ENCODE measurements at regions not wholly inside any gene's neighbourhood (a gene's known extent, or its start where the extent isn't known, plus 50 kb on each side); places are given as distances from the start of the nearest gene placed in this dataset.

DNA sequence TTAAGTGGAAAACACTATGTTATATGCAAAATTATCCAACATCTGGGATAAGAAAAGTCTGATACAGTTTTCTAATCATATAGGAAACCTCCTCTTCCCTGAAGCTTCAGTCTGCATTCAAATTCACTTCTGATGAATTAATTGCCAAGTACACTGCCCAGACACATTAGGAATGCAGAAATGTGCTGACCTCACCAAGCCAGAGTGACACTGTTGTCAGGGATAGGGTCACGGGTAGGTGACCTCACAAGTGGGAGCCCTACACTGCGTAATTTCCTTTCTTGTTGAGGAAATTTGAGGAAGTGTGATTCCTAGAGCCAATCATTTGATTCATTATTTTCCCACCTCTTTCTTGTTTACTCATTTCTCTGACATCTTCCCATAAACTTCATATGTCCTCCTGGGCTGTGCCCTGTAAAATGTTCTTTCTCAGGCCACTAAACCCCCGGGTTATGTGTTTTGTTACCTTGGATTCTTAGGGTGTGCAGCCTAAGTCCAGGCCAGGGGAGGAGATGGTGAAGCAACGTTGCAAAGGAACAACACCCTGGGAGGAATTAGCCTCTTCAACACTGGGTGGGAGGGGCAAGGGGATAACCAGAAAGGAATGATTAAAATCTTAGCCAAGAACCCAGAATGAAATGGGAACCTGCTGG, 411.9 kb downstream of the MTRR start:
- Histone ChIP-seq H3K4me1 (ENCODE audit: control insufficient read depth in 1 of 2, low read depth in 2 of 2) (no peaks in the 10 kb centered on the region), H3K36me3 (no peaks in the 10 kb centered on the region), H3K27me3 (replicated peaks; ENCODE audit: insufficient read depth) (no peaks in the 10 kb centered on the region), H3K4me3 (no peak overlapping the region), H3K9me3 (no peaks in the 10 kb centered on the region), H3K27ac (no peak overlapping the region)
- ATAC-seq (ENCODE audit: insufficient number of reproducible peaks, low FRiP score, low read depth) (no peak), DNase-seq (ENCODE audit: low spot score) (no peak)
- TF ChIP-seq, protein P1, sequence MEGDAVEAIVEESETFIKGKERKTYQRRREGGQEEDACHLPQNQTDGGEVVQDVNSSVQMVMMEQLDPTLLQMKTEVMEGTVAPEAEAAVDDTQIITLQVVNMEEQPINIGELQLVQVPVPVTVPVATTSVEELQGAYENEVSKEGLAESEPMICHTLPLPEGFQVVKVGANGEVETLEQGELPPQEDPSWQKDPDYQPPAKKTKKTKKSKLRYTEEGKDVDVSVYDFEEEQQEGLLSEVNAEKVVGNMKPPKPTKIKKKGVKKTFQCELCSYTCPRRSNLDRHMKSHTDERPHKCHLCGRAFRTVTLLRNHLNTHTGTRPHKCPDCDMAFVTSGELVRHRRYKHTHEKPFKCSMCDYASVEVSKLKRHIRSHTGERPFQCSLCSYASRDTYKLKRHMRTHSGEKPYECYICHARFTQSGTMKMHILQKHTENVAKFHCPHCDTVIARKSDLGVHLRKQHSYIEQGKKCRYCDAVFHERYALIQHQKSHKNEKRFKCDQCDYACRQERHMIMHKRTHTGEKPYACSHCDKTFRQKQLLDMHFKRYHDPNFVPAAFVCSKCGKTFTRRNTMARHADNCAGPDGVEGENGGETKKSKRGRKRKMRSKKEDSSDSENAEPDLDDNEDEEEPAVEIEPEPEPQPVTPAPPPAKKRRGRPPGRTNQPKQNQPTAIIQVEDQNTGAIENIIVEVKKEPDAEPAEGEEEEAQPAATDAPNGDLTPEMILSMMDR (IDR thresholded peaks at IDR 0.05): no peak

DNA sequence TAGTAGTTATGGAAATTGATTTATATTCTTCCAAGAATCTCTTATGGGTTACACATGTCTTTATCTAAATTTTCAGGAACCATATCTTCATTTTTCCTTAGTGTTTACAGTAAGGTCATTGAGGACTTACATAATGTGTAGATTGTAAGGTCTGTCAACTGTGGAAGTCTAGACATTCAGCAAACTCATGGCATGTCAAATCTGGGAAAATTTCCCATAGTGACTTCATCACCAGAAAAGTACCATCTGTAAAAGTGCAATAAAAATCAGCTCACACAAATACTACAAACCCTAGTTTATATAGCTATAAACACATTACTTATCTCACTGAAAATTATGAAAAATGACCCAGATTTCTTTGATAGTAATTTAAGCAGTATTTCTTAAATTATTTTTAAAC, 419.4 kb downstream of the MTRR start:
- H3K4me1 ChIP-seq (ENCODE audit: control insufficient read depth in 1 of 2, low read depth in 2 of 2): no peaks in the 10 kb centered on the region
- H3K27me3 ChIP-seq (replicated peaks; ENCODE audit: insufficient read depth): no peaks in the 10 kb centered on the region
- ATAC-seq (ENCODE audit: insufficient number of reproducible peaks, low FRiP score, low read depth) (no peak), DNase-seq (ENCODE audit: low spot score) (no peak)
- no peaks in the 10 kb centered on the region for H3K36me3 ChIP-seq
- H3K9me3 ChIP-seq: no peaks in the 10 kb centered on the region
- no peak overlapping the region for H3K27ac ChIP-seq
- H3K4me3 ChIP-seq: no peak overlapping the region
- TF ChIP-seq, protein P1 (IDR thresholded peaks at IDR 0.05): no peak

DNA sequence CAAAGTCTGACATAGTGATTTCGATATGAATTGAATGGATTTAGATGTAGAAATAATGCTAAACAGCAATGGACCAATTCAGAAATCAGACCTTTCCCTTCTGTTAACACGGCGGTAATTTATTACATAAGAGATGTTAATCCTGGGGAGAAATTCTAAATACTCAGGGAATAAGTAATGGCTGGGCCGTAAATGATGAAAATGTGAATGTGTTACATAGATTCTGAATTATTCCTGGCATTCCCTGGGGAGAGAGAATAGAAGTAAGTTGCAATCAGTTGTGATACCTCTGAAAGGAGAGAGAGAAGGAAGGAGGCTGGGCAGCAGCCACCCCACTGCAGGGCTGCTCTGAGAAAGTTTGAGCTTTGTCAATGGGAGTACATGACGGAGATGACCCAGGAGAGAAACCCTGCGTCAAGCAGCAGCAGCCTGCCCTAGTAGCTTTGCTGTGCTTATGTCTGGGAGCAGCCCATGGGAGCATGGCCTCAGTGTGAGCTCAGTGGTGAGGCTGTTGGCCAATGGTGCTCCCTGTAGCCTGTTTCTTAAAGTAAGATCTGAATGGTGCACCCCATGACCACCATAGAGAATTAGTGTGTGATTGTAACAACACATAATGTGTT, 420.1 kb downstream of the MTRR start:
- Histone ChIP-seq H3K27ac (no peak overlapping the region), H3K4me3 (no peak overlapping the region), H3K36me3 (no peaks in the 10 kb centered on the region), H3K27me3 (replicated peaks; ENCODE audit: insufficient read depth) (no peaks in the 10 kb centered on the region), H3K4me1 (ENCODE audit: control insufficient read depth in 1 of 2, low read depth in 2 of 2) (no peaks in the 10 kb centered on the region), H3K9me3 (no peaks in the 10 kb centered on the region)
- ATAC-seq (ENCODE audit: insufficient number of reproducible peaks, low FRiP score, low read depth) (no peak), DNase-seq (ENCODE audit: low spot score) (no peak)
- TF ChIP-seq, protein P1 (IDR thresholded peaks at IDR 0.05): no peak

DNA sequence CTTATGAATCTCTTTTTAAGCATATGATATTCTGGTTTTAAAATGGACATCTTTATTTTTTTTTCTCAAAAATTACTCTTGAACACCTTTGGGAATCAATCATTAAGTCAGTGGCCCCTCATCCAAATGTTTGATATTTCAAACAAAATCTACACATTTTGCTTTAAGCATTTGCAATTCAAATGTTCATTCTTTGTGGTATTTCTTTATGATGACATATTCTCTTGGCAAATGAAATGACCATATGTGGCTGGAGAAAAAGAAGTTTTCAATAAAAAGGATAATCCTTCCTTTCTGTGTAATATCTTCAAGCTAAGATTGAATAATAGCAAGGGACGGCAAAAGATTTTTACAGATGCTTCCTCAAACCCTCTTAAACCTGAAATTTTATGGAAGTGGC, 420.8 kb downstream of the MTRR start:
- TF ChIP-seq, protein P1 (IDR thresholded peaks at IDR 0.05): no peak
- Histone ChIP-seq H3K27ac (no peak overlapping the region), H3K36me3 (no peaks in the 10 kb centered on the region), H3K4me3 (no peak overlapping the region), H3K27me3 (replicated peaks; ENCODE audit: insufficient read depth) (no peaks in the 10 kb centered on the region), H3K9me3 (no peaks in the 10 kb centered on the region), H3K4me1 (ENCODE audit: control insufficient read depth in 1 of 2, low read depth in 2 of 2) (no peaks in the 10 kb centered on the region)
- ATAC-seq (ENCODE audit: insufficient number of reproducible peaks, low FRiP score, low read depth) (no peak), DNase-seq (ENCODE audit: low spot score) (no peak)

DNA sequence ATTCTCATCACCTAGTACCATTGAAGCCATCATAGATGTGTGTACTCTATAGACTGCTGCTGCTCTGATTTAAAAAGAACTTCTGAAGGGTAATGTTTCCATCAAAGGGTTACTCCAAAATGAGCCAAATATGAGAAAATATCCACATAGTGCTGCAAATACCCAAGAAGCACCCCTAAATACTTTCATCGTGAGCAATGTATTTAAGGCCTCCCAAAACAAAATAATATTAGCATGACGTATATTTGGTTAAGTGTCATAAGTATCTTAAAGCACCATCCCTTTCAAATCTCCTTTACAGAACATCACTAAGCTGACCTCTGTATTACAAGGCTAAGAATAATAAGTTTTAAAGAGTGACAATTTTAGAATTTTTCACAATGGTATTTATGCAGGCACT, 421.8 kb downstream of the MTRR start:
- H3K36me3 ChIP-seq: no peaks in the 10 kb centered on the region
- H3K4me3 ChIP-seq: no peak overlapping the region
- ATAC-seq (ENCODE audit: insufficient number of reproducible peaks, low FRiP score, low read depth) (no peak), DNase-seq (ENCODE audit: low spot score) (no peak)
- TF ChIP-seq, protein P1 (IDR thresholded peaks at IDR 0.05): no peak
- H3K9me3 ChIP-seq: no peaks in the 10 kb centered on the region
- no peaks in the 10 kb centered on the region for H3K27me3 ChIP-seq (replicated peaks; ENCODE audit: insufficient read depth)
- H3K27ac ChIP-seq: no peak overlapping the region
- H3K4me1 ChIP-seq (ENCODE audit: control insufficient read depth in 1 of 2, low read depth in 2 of 2): no peaks in the 10 kb centered on the region

All from thoracic aorta (tissue), 2 donors.